ENCODE measurements at regions not wholly inside any gene's neighbourhood (a gene's known extent, or its start where the extent isn't known, plus 50 kb on each side); places are given as distances from the start of the nearest gene placed in this dataset.

GRCh38 chr6:94417363-94417762, 998.0 kb upstream of the EPHA7 start:
- ATAC-seq (no peak), DNase-seq (no peak)
- H3K27me3 ChIP-seq (ENCODE audit: low read depth): no peaks in the 10 kb centered on the region
- H3K27ac ChIP-seq: no peak overlapping the region
- H3K4me1 ChIP-seq: no peaks in the 10 kb centered on the region
- intact Hi-C loops (cut with DNase I): no loop called here
- no peak for TF ChIP-seq CTCF (IDR thresholded peaks at IDR 0.05)
- H3K36me3 ChIP-seq: no peaks in the 10 kb centered on the region
- no peaks in the 10 kb centered on the region for H3K9me3 ChIP-seq
- H3K4me3 ChIP-seq: no peak overlapping the region

- H3K36me3 ChIP-seq: no peaks in the 10 kb centered on the region
- intact Hi-C loops (cut with DNase I): no loop called here
- no peak overlapping the region for H3K4me3 ChIP-seq
- DNase-seq: no peak
- no peak for ATAC-seq
- no peak for TF ChIP-seq CTCF (IDR thresholded peaks at IDR 0.05)
- no peaks in the 10 kb centered on the region for H3K27me3 ChIP-seq (ENCODE audit: low read depth)
- H3K9me3 ChIP-seq: no peaks in the 10 kb centered on the region
- no peak overlapping the region for H3K27ac ChIP-seq
- H3K4me1 ChIP-seq: no peaks in the 10 kb centered on the region
Measured at GRCh38 chr6:94414041-94414440, 994.7 kb upstream of the EPHA7 start.

- ATAC-seq: no peak
- intact Hi-C loops (cut with DNase I): no loop called here
- no peaks in the 10 kb centered on the region for H3K9me3 ChIP-seq
Measured at GRCh38 chr6:94401311-94401710, 982.0 kb upstream of the EPHA7 start.

GRCh38 chr6:94394822-94395221, 975.5 kb upstream of the EPHA7 start:
- H3K4me1 ChIP-seq: no peaks in the 10 kb centered on the region
- intact Hi-C loops (cut with DNase I): no loop called here
- no peaks in the 10 kb centered on the region for H3K9me3 ChIP-seq
- no peak overlapping the region for H3K27ac ChIP-seq
- no peak overlapping the region for H3K4me3 ChIP-seq
- H3K27me3 ChIP-seq (ENCODE audit: low read depth): no peaks in the 10 kb centered on the region
- ATAC-seq (no peak), DNase-seq (no peak)
- no peaks in the 10 kb centered on the region for H3K36me3 ChIP-seq
- TF ChIP-seq CTCF (IDR thresholded peaks at IDR 0.05): no peak

More at GRCh38 chr6:94401311-94401710, 982.0 kb upstream of the EPHA7 start:
- no peak for DNase-seq
- H3K27me3 ChIP-seq (ENCODE audit: low read depth): no peaks in the 10 kb centered on the region
- H3K36me3 ChIP-seq: no peaks in the 10 kb centered on the region
- no peaks in the 10 kb centered on the region for H3K4me1 ChIP-seq
- H3K27ac ChIP-seq: no peak overlapping the region
- no peak for TF ChIP-seq CTCF (IDR thresholded peaks at IDR 0.05)
- no peak overlapping the region for H3K4me3 ChIP-seq

GRCh38 chr6:94389218-94389617, 969.9 kb upstream of the EPHA7 start:
- H3K4me3 ChIP-seq: no peak overlapping the region
- no peaks in the 10 kb centered on the region for H3K27me3 ChIP-seq (ENCODE audit: low read depth)
- DNase-seq: no peak
- ATAC-seq: no peak
- no peaks in the 10 kb centered on the region for H3K4me1 ChIP-seq
- H3K36me3 ChIP-seq: no peaks in the 10 kb centered on the region
- H3K27ac ChIP-seq: no peak overlapping the region
- intact Hi-C loops (cut with DNase I): no loop called here
- no peaks in the 10 kb centered on the region for H3K9me3 ChIP-seq
- TF ChIP-seq CTCF (IDR thresholded peaks at IDR 0.05): no peak

GRCh38 chr6:94377835-94378234, 958.5 kb upstream of the EPHA7 start:
- intact Hi-C loops (cut with DNase I): no loop called here
- no peaks in the 10 kb centered on the region for H3K36me3 ChIP-seq
- H3K27ac ChIP-seq: no peak overlapping the region
- no peak for DNase-seq
- no peak for ATAC-seq
- no peaks in the 10 kb centered on the region for H3K27me3 ChIP-seq (ENCODE audit: low read depth)
- H3K9me3 ChIP-seq: no peaks in the 10 kb centered on the region
- TF ChIP-seq CTCF (IDR thresholded peaks at IDR 0.05): no peak
- no peak overlapping the region for H3K4me3 ChIP-seq
- no peaks in the 10 kb centered on the region for H3K4me1 ChIP-seq
